ENCODE measurements at regions not wholly inside any gene's neighbourhood (a gene's known extent, or its start where the extent isn't known, plus 50 kb on each side); places are given as distances from the start of the nearest gene placed in this dataset.

- intact Hi-C loops (cut with DNase I) = no loop called here
- DNase-seq (ENCODE audit: low spot score) = no peak
Observed at GRCh38 chr20:40558212-40558611, 130.8 kb downstream of the MAFB start.

DNA sequence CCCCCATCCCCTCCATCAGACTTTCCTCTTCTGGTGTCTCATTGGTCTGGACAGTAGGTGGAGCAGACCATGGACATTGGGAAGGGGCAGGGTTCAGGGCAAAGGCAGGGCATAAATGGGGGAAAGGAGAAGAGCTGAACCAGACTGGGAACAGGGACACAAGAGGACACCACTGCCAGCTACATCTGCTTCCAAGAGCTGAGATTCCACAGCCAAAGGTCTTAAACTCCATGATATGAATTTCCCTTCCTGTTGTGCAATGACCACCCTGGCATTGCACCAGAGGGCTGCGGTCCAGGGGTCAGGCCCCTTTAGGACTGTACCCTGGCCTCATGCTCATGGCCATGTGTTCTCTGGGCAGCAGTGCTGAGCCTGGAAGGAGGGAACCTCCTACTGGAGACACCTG lies 137.9 kb downstream of the MAFB start:
- no peak for DNase-seq (ENCODE audit: low spot score)
- intact Hi-C loops (cut with DNase I) = no loop called here

DNA sequence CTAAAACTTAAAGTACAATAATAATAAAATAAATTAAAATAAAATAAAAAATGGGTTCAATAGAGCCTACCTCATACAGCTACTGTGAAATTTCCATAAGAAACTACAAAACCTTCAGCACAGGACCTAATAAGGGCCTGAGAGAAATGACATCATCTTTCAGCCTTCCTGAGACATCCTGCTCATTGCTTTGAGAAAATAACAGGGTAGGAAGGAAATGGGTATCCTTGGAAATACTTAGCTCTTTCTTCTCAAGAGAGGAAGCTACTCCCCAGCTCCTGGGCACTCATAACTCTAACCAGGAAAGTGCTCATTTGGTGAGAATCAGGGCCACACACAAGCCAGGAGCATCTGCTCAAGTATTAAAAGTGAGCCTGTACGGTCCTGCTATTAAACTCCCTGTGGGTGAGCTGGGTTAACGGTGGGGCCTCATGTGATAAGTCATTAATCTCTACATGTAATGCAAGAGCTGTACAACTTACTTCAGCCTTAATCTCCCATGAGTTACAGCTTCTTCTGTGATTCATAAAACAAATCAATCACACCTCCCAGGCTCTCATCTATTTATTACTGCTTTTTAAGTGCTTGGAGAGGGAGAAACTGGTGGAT lies 141.4 kb downstream of the MAFB start:
- intact Hi-C loops (cut with DNase I) = no loop called here
- no peak for DNase-seq (ENCODE audit: low spot score)

GRCh38 chr20:40545478-40545877 lies 143.6 kb downstream of the MAFB start:
- intact Hi-C loops (cut with DNase I) = no loop called here

DNA sequence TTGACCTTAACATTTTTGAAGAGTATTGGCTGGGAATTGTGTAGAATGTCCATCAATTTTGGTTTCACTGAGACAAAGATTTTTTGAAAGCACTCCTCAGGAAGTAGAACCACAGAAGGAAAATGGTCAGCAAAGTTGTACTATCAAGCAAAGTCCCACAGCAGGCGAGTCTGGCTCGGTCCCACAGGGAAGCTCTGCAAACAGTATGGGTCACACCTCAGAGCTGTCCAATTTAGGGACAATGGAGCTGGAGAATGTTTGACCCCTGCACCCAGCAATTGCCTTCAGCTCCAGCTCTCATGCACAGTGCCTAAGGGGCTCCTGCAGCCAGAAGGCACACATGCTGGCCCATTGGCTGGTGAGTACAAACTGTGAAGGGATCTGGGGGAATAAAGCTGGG lies 147.0 kb downstream of the MAFB start:
- no peak for DNase-seq (ENCODE audit: low spot score)
- intact Hi-C loops (cut with DNase I) = no loop called here

More at GRCh38 chr20:40545478-40545877, 143.6 kb downstream of the MAFB start:
- DNase-seq (ENCODE audit: low spot score) = no peak

- intact Hi-C loops (cut with DNase I) = no loop called here
- DNase-seq (ENCODE audit: low spot score) = no peak
Observed at GRCh38 chr20:40540166-40540565, 148.9 kb downstream of the MAFB start.

GRCh38 chr20:40538131-40538530 lies 150.9 kb downstream of the MAFB start:
- intact Hi-C loops (cut with DNase I) = no loop called here
- no peak for DNase-seq (ENCODE audit: low spot score)

- no peak for DNase-seq (ENCODE audit: low spot score)
- intact Hi-C loops (cut with DNase I) = no loop called here
Observed at GRCh38 chr20:40536808-40537207, 152.2 kb downstream of the MAFB start.

DNA sequence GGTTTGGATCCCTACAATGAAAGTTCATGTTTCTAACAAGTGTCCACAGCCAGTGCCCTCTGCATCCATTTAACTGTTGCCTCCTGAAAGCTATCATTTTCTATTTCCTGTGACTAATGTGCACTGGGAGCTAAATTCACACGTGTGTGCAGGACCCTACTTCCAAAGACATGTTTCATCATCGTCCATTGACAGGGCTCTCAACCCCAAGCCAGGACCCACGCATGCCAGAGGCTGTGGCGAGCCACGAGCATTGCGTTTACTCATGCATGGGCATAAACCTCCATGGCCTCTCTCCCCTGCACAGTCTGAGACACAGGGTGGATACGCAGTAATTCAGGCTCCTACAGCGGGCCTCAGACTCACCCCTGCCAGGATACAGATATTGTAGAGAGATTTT lies 153.2 kb downstream of the MAFB start:
- intact Hi-C loops (cut with DNase I) = no loop called here
- DNase-seq (ENCODE audit: low spot score) = no peak

- no peak for DNase-seq (ENCODE audit: low spot score)
- intact Hi-C loops (cut with DNase I) = no loop called here
Observed at GRCh38 chr20:40532103-40532502, 156.9 kb downstream of the MAFB start.

GRCh38 chr20:40525351-40525750 lies 163.7 kb downstream of the MAFB start:
- intact Hi-C loops (cut with DNase I) = no loop called here
- no peak for DNase-seq (ENCODE audit: low spot score)

- intact Hi-C loops (cut with DNase I) = no loop called here
- DNase-seq (ENCODE audit: low spot score) = no peak
Observed at GRCh38 chr20:40524071-40524470, 165.0 kb downstream of the MAFB start.

- intact Hi-C loops (cut with DNase I) = no loop called here
- no peak for DNase-seq (ENCODE audit: low spot score)
Observed at GRCh38 chr20:40522405-40522804, 166.6 kb downstream of the MAFB start.

DNA sequence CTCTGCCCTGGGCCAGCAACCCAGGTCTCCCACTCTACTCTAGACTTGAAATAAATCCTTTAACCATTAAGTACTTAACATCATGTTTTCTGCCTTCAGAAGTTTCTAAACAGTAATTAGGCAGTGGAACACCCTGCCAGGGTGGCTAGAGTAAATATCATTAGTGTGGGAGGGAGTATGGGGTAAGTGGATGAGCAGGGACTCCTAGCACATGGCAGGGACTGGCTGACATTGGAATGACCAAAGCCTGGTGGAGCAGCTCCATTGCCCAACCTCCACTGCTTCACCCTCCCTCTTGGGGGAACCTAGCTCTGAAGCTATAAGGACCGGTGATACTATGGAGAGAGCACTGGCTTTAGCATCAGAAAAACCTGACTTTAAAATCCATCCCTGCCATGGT lies 167.1 kb downstream of the MAFB start:
- intact Hi-C loops (cut with DNase I) = no loop called here
- DNase-seq (ENCODE audit: low spot score) = no peak

- no peak for DNase-seq (ENCODE audit: low spot score)
- intact Hi-C loops (cut with DNase I) = no loop called here
Observed at GRCh38 chr20:40519918-40520317, 169.1 kb downstream of the MAFB start.

DNA sequence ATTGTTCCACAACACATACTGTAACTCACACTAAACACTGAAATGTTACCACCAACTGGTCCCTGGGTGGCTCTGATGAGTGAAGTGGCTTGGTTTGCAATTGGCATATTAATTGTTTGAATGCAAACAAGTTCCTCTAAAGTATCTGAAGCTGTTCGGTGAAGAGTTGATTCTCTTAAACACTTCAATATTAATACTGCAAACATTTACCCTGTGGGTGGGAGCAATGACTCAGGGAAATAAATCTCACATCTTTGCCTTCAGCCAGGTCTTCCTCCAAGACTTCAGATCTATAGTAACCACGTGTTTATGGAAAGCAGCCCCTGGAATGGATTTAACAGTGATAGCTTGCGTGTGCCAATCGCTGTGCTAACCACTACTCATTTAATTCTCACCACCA lies 176.0 kb downstream of the MAFB start:
- no peak for DNase-seq (ENCODE audit: low spot score)
- intact Hi-C loops (cut with DNase I) = no loop called here

DNA sequence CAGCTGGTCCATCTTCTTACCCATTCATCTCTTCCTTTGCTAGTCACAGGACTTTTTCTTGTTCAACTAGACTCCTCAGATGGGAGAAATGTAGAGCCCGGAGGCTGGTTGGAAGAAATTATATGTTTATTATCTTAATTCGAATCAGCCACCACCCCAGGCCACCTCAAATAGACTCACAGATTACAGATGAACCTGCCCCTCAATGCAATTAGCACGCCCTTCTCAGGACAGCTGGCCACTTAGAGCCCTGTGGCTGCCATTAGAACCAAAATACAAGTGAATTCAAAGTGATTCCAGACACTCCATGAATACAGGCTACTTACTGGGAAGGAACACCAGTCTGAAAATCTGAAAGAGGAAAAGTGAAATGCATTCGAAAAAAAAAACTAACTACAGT lies 176.4 kb downstream of the MAFB start:
- no peak for DNase-seq (ENCODE audit: low spot score)
- intact Hi-C loops (cut with DNase I) = no loop called here

- intact Hi-C loops (cut with DNase I) = loop anchor here in 1 of 2 donors (2.0 kb wide), 1 partner anchor 45 kb away; no protein-coding TSS in a partner anchor
- DNase-seq (ENCODE audit: low spot score) = peak; percentile 82
Observed at GRCh38 chr20:40511478-40511877, 177.6 kb downstream of the MAFB start.

DNA sequence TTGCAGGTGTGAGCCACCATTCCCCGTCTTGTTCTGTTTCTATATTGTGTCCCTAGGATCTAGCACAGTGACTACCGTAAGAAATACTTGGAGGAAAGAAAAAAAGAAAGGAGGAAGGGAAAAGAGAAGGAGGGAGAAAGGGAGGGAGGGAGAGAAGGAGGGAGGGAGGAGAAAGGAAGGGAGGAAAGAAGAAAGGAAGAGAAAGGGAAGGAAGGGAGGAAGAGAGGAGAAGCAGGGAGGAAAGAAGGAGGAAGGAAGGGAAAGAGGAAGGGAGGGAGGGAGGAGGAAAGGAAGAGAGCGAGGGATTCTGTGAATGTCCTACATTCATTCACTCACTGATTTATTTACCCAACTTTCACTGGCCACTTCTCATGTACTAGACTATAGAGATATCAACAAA lies 178.4 kb downstream of the MAFB start:
- DNase-seq (ENCODE audit: low spot score) = no peak
- intact Hi-C loops (cut with DNase I) = loop anchor here in 1 of 2 donors (2.0 kb wide), 1 partner anchor 44 kb away; no protein-coding TSS in a partner anchor

DNA sequence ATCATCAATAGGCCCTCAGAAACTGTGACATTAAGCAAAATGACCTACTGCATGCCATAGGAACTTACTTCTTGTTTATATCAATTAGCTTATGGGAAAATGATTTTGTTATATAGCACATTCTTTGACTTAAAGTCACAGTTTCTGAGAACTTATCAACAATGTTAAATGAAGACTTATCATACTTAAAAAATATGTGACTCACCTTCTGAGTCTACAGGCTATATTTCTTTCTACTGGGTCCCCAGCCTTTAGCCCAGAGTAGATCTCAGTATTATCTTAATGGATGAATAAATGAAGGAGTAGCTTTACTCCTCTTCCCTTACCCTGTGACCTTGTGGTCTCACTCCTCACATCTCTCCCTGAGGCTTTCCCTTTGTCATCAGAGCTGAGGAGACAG lies 180.2 kb downstream of the MAFB start:
- intact Hi-C loops (cut with DNase I) = no loop called here

DNA sequence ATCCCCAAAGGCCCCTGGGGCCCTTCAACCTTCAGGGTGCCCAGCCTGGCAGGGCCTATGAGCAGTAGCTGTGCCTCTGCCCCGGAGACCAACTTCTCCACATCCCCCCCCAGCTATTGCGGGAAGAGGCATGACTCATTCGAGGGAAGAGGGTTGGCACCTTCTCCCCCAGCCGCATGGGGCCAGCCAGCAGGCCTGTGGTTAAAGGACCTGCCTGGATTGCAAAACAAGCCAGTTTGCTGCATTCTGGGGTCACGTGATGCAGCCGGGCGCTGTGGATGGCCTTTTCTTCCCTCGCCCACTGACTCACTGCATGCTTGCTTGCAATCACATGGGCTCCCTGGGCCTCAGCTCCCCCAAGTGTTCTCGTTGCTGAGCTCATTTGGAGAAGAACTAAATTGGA lies 182.5 kb downstream of the MAFB start:
- peak; percentile 98 for DNase-seq (ENCODE audit: low spot score)
- intact Hi-C loops (cut with DNase I) = no loop called here

More for the DNA sequence above, 180.2 kb downstream of the MAFB start:
- DNase-seq (ENCODE audit: low spot score) = no peak

DNA sequence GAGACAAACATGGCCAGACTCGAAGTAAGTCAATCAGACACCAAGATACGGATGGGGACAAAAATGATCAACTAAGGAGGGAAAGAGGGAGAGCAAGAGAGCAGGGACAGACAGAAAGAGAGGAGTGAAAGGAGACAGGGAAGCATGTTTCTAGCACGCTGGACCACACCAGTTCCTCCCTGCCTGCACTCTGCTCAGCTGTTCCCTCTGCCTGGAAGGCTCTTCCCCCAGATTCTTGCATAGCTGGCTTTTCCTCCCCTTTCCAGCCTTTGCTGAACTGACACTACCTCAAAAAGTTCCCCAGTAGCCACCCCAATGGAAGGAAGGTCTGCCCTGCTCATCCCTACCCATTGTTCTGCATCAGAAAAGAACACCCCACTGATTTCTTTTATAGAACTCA lies 185.9 kb downstream of the MAFB start:
- no peak for DNase-seq (ENCODE audit: low spot score)
- intact Hi-C loops (cut with DNase I) = no loop called here
